ENCODE measurements at regions not wholly inside any gene's neighbourhood (a gene's known extent, or its start where the extent isn't known, plus 50 kb on each side); places are given as distances from the start of the nearest gene placed in this dataset.

- no peak overlapping the region for H3K4me3 ChIP-seq (replicated peaks in 1 of 2; ENCODE audit: low read depth in 2 of 2, low read length in 2 of 2)
- TF ChIP-seq CTCF (IDR thresholded peaks at IDR 0.05; ENCODE audit: low read depth, low read length) = no peak
- no peak for DNase-seq (ENCODE audit: low read depth in 2 of 2)
Observed at GRCh38 chr5:116646611-116647289, 72.1 kb upstream of the SEMA6A start.

- no peak overlapping the region for H3K4me3 ChIP-seq (replicated peaks in 1 of 2; ENCODE audit: low read depth in 2 of 2, low read length in 2 of 2)
- DNase-seq (ENCODE audit: low read depth in 2 of 2) = no peak
- TF ChIP-seq CTCF (IDR thresholded peaks at IDR 0.05; ENCODE audit: low read depth, low read length) = no peak
Observed at GRCh38 chr5:116645627-116646026, 71.0 kb upstream of the SEMA6A start.

- no peak for TF ChIP-seq CTCF (IDR thresholded peaks at IDR 0.05; ENCODE audit: low read depth, low read length)
- H3K4me3 ChIP-seq (replicated peaks in 1 of 2; ENCODE audit: low read depth in 2 of 2, low read length in 2 of 2) = no peak overlapping the region
- DNase-seq (ENCODE audit: low read depth in 2 of 2) = no peak
Observed at GRCh38 chr5:116640236-116640635, 65.6 kb upstream of the SEMA6A start.

- DNase-seq (ENCODE audit: low read depth in 2 of 2) = no peak
- no peak for TF ChIP-seq CTCF (IDR thresholded peaks at IDR 0.05; ENCODE audit: low read depth, low read length)
- no peak overlapping the region for H3K4me3 ChIP-seq (replicated peaks in 1 of 2; ENCODE audit: low read depth in 2 of 2, low read length in 2 of 2)
Observed at GRCh38 chr5:116637149-116637740, 62.6 kb upstream of the SEMA6A start.

- TF ChIP-seq CTCF (IDR thresholded peaks at IDR 0.05; ENCODE audit: low read depth, low read length) = no peak
- no peak overlapping the region for H3K4me3 ChIP-seq (replicated peaks in 1 of 2; ENCODE audit: low read depth in 2 of 2, low read length in 2 of 2)
- DNase-seq (ENCODE audit: low read depth in 2 of 2) = no peak
Observed at GRCh38 chr5:116632890-116633289, 58.3 kb upstream of the SEMA6A start.

- no peak for DNase-seq (ENCODE audit: low read depth in 2 of 2)
- no peak overlapping the region for H3K4me3 ChIP-seq (replicated peaks in 1 of 2; ENCODE audit: low read depth in 2 of 2, low read length in 2 of 2)
Observed at GRCh38 chr5:116631147-116631546, 56.5 kb upstream of the SEMA6A start.

More at GRCh38 chr5:116631147-116631546, 56.5 kb upstream of the SEMA6A start:
- TF ChIP-seq CTCF (IDR thresholded peaks at IDR 0.05; ENCODE audit: low read depth, low read length) = no peak
